Neural progenitor cell (in vitro differentiated cells): ENCODE measurements at regions not wholly inside any gene's neighbourhood (a gene's known extent, or its start where the extent isn't known, plus 50 kb on each side); places are given as distances from the start of the nearest gene placed in this dataset.

Experiments used
- DNase-seq: peaks from one replicate; pipeline ENCODE4 v3.0.0-alpha.2; 2016; ENCODE audit warnings: low spot score
- H2AFZ ChIP-seq: fragments of 200-600 bp; sonication (generic); replicated peaks from 2 replicates; pipeline ENCODE4 v1.6.1; 2016; ENCODE audit warnings: antibody characterized with exemption
- H3F3A ChIP-seq: fragments of 200-600 bp; sonication (generic); 2 replicates; pipeline ENCODE4 v1.6.1; 2016; ENCODE audit warnings: antibody characterized with exemption, low read depth
- H3K27ac ChIP-seq: fragments of 200-600 bp; sonication (generic); 2 replicates; pipeline ENCODE4 v1.5.1; 2016; ENCODE audit warnings: mild to moderate bottlenecking
- H3K27me3 ChIP-seq: fragments of 200-600 bp; sonication (generic); 2 replicates; pipeline ENCODE4 v1.6.1; 2016; ENCODE audit warnings: mild to moderate bottlenecking, moderate library complexity
- H3K36me3 ChIP-seq: fragments of 200-600 bp; sonication (generic); 2 replicates; pipeline ENCODE4 v1.5.1; 2016
- H3K4me1 ChIP-seq: fragments of 200-600 bp; sonication (generic); 2 replicates; pipeline ENCODE4 v1.6.1; 2016; ENCODE audit warnings: mixed run types
- H3K4me2 ChIP-seq: fragments of 200-600 bp; sonication (generic); 2 replicates; pipeline ENCODE4 v1.6.1; 2016
- H3K4me3 ChIP-seq: fragments of 200-600 bp; sonication (generic); 2 replicates; pipeline ENCODE4 v1.5.1; 2016
- H3K79me2 ChIP-seq: fragments of 200-600 bp; sonication (generic); 2 replicates; pipeline ENCODE4 v1.6.1; 2016; ENCODE audit warnings: low read depth
- H3K9ac ChIP-seq: fragments of 200-600 bp; sonication (generic); 2 replicates; pipeline ENCODE4 v1.6.1; 2016
- H3K9me3 ChIP-seq: fragments of 200-600 bp; sonication (generic); 2 replicates; pipeline ENCODE4 v1.5.1; 2016; ENCODE audit warnings: low read depth
- H4K20me1 ChIP-seq: fragments of 200-600 bp; sonication (generic); 2 replicates; pipeline ENCODE4 v1.6.1; 2016; ENCODE audit warnings: low read depth
- H3K27ac Mint-ChIP-seq: 3 replicates; pipeline ENCODE4 v1.8.0; 2021; ENCODE audit warnings: mixed read lengths
- H3K27me3 Mint-ChIP-seq: 2 replicates; pipeline ENCODE4 v1.8.0; 2022; ENCODE audit warnings: low read depth, mild to moderate bottlenecking, inconsistent platforms, moderate library complexity, mixed read lengths; ENCODE audit not compliant: insufficient read depth
- H3K36me3 Mint-ChIP-seq: 3 replicates; pipeline ENCODE4 v1.8.0; 2021; ENCODE audit warnings: mixed read lengths
- H3K4me1 Mint-ChIP-seq: 3 replicates; pipeline ENCODE4 v1.8.0; 2021; ENCODE audit warnings: mixed read lengths
- H3K4me3 Mint-ChIP-seq: 3 replicates; pipeline ENCODE4 v1.8.0; 2021; ENCODE audit warnings: mild to moderate bottlenecking, moderate library complexity, mixed read lengths
- H3K9me3 Mint-ChIP-seq: 3 replicates; pipeline ENCODE4 v1.8.0; 2020; ENCODE audit warnings: mixed read lengths
- CTCF ChIP-seq: fragments of 200-600 bp; sonication (generic); IDR thresholded peaks from 2 replicates; pipeline ENCODE4 v1.5.1; 2017; ENCODE audit warnings: antibody characterized with exemption, mild to moderate bottlenecking
- EZH2 ChIP-seq: fragments of 200-600 bp; sonication (generic); IDR thresholded peaks from 2 replicates; pipeline ENCODE4 v1.6.1; 2017; ENCODE audit warnings: antibody characterized with exemption, mild to moderate bottlenecking, moderate library complexity
- EZH2phosphoT487 ChIP-seq: fragments of 200-600 bp; sonication (generic); IDR thresholded peaks from 2 replicates; pipeline ENCODE4 v1.6.1; 2017; ENCODE audit warnings: antibody characterized with exemption

DNA sequence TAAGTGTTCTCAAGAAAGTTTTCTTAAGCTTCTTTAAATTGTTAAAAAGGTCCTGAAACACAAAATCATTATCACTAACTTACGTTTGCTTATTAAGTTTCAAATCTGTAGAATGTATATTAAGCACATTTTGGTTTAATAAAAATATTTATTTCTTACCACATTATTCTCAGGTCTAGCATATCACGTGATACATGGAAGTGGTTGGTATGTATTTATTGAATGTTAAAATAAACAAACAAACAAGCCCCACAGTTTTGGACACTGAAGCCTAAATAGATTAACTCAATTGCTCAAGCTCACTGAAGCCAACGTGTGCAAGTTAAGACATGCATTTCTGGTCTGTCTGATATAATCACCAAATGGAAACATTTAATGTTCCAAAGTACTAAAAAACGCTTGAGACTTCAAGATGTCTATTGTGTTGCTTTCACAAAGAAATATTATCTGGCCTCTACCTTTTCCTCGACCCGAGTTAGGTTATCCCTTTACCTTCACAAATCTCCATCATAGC is 1136.9 kb downstream of the TAF11L14 start:
- no peak overlapping the region for H2AFZ ChIP-seq
- H4K20me1 ChIP-seq, result no peaks in the 10 kb centered on the region
- H3F3A ChIP-seq, result no peaks in the 10 kb centered on the region
- no peak overlapping the region for H3K27ac Mint-ChIP-seq
- DNase-seq, result no peak
- H3K27me3 ChIP-seq, result no peaks in the 10 kb centered on the region
- H3K27me3 Mint-ChIP-seq, result no peaks in the 10 kb centered on the region
- no peak overlapping the region for H3K9ac ChIP-seq
- no peaks in the 10 kb centered on the region for H3K79me2 ChIP-seq
- H3K4me1 Mint-ChIP-seq, result no peaks in the 10 kb centered on the region
- no peaks in the 10 kb centered on the region for H3K4me1 ChIP-seq
- no peak for TF ChIP-seq EZH2
- no peak for TF ChIP-seq EZH2phosphoT487
- no peak for TF ChIP-seq CTCF
- H3K9me3 ChIP-seq, result no peaks in the 10 kb centered on the region
- H3K36me3 Mint-ChIP-seq, result no peaks in the 10 kb centered on the region
- H3K4me3 ChIP-seq, result no peak overlapping the region
- H3K4me2 ChIP-seq, result no peak overlapping the region
- H3K36me3 ChIP-seq, result no peaks in the 10 kb centered on the region
- no peaks in the 10 kb centered on the region for H3K9me3 Mint-ChIP-seq
- no peak overlapping the region for H3K4me3 Mint-ChIP-seq
- H3K27ac ChIP-seq, result no peak overlapping the region

GRCh38 chr5:18772475-18772874 is 1138.2 kb downstream of the TAF11L14 start:
- H3K36me3 Mint-ChIP-seq, result no peaks in the 10 kb centered on the region
- Histone ChIP-seq H4K20me1 (no peaks in the 10 kb centered on the region), H3K4me2 (no peak overlapping the region), H3K27me3 (no peaks in the 10 kb centered on the region), H2AFZ (no peak overlapping the region), H3K36me3 (no peaks in the 10 kb centered on the region), H3K79me2 (no peaks in the 10 kb centered on the region), H3K4me1 (no peaks in the 10 kb centered on the region), H3K27ac (no peak overlapping the region), H3K9ac (no peak overlapping the region), H3K9me3 (no peaks in the 10 kb centered on the region), H3K4me3 (no peak overlapping the region), H3F3A (no peaks in the 10 kb centered on the region)
- H3K27ac Mint-ChIP-seq, result no peak overlapping the region
- no peaks in the 10 kb centered on the region for H3K9me3 Mint-ChIP-seq
- TF ChIP-seq CTCF (peak; percentile 55), EZH2phosphoT487 (no peak)
- H3K27me3 Mint-ChIP-seq, result no peaks in the 10 kb centered on the region
- peak; percentile 10 for DNase-seq
- no peaks in the 10 kb centered on the region for H3K4me1 Mint-ChIP-seq
- H3K4me3 Mint-ChIP-seq, result no peak overlapping the region

DNA sequence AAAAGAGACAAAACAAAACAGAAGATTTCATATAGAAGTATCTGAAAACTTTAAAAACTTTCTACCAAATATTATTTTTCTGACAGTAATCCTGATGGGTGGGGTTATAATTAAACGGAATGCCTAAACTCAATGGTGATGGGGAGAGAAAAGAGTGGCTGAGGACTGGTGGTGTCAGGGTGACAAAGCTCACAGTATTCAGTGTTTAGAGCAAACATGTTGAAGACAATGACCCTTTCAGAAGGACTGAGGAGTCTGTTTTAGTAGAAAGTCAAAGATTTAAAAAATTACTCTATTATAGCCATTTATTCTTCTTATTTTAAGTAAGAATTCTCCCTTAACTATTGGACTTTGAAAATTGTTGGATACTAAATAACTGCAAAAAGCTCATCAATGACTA is 1144.0 kb downstream of the TAF11L14 start:
- TF ChIP-seq EZH2 (no peak), EZH2phosphoT487 (no peak), CTCF (no peak)
- Histone ChIP-seq H3F3A (no peaks in the 10 kb centered on the region), H3K4me3 (no peak overlapping the region), H3K4me1 (no peaks in the 10 kb centered on the region), H3K9me3 (peaks cover 3% of the 10 kb centered on the region), H3K36me3 (no peaks in the 10 kb centered on the region), H3K27ac (no peak overlapping the region), H3K79me2 (no peaks in the 10 kb centered on the region), H4K20me1 (no peaks in the 10 kb centered on the region), H3K9ac (no peak overlapping the region), H3K27me3 (no peaks in the 10 kb centered on the region), H3K4me2 (no peak overlapping the region), H2AFZ (no peak overlapping the region)
- Mint-ChIP-seq H3K27me3 (no peaks in the 10 kb centered on the region), H3K4me3 (no peak overlapping the region), H3K4me1 (peaks cover 4% of the 10 kb centered on the region), H3K27ac (no peak overlapping the region), H3K9me3 (peaks cover 4% of the 10 kb centered on the region), H3K36me3 (no peaks in the 10 kb centered on the region)
- no peak for DNase-seq
